ENCODE measurements at regions not wholly inside any gene's neighbourhood (a gene's known extent, or its start where the extent isn't known, plus 50 kb on each side); places are given as distances from the start of the nearest gene placed in this dataset.
"Not testable (repeated sequence)": the region's sequence is repeated elsewhere in the genome, so short reads cannot be mapped to it uniquely, and the experiment has no call there.

- no peak for DNase-seq (ENCODE audit: low spot score)
These were observed 50.8 kb upstream of the ECHDC3 start for GRCh38 chr10:11691319-11691755.

GRCh38 chr10:11689945-11690736 is 52.0 kb upstream of the ECHDC3 start:
- DNase-seq (ENCODE audit: low spot score): no peak

GRCh38 chr10:11688448-11688795 is 53.8 kb upstream of the ECHDC3 start:
- DNase-seq (ENCODE audit: low spot score): not testable (repeated sequence)

- DNase-seq (ENCODE audit: low spot score): no peak
These were observed 54.3 kb upstream of the ECHDC3 start for GRCh38 chr10:11687779-11688447.

- DNase-seq (ENCODE audit: low spot score): no peak
These were observed 54.8 kb upstream of the ECHDC3 start for GRCh38 chr10:11687357-11687771.

GRCh38 chr10:11685787-11686218 is 56.4 kb upstream of the ECHDC3 start:
- DNase-seq (ENCODE audit: low spot score): no peak

- peak; percentile 88 for DNase-seq (ENCODE audit: low spot score)
These were observed 57.2 kb upstream of the ECHDC3 start for GRCh38 chr10:11684717-11685645.

GRCh38 chr10:11684341-11684716 is 57.9 kb upstream of the ECHDC3 start:
- not testable (repeated sequence) for DNase-seq (ENCODE audit: low spot score)

- no peak for DNase-seq (ENCODE audit: low spot score)
These were observed 58.5 kb upstream of the ECHDC3 start for GRCh38 chr10:11683529-11684320.

GRCh38 chr10:11682851-11683250 is 59.3 kb upstream of the ECHDC3 start:
- DNase-seq (ENCODE audit: low spot score): no peak

- no peak for DNase-seq (ENCODE audit: low spot score)
These were observed 59.9 kb upstream of the ECHDC3 start for GRCh38 chr10:11682267-11682683.

GRCh38 chr10:11680496-11680895 is 61.7 kb upstream of the ECHDC3 start:
- no peak for DNase-seq (ENCODE audit: low spot score)

GRCh38 chr10:11679946-11680345 is 62.2 kb upstream of the ECHDC3 start:
- no peak for DNase-seq (ENCODE audit: low spot score)

GRCh38 chr10:11678074-11678793 is 63.9 kb upstream of the ECHDC3 start:
- DNase-seq (ENCODE audit: low spot score): peak; percentile 64

GRCh38 chr10:11677480-11677879 is 64.7 kb upstream of the ECHDC3 start:
- DNase-seq (ENCODE audit: low spot score): no peak

- no peak for DNase-seq (ENCODE audit: low spot score)
These were observed 62.2 kb upstream of the USP6NL start for GRCh38 chr10:11673346-11674280.

- DNase-seq (ENCODE audit: low spot score): no peak
These were observed 61.4 kb upstream of the USP6NL start for GRCh38 chr10:11672836-11673235.

GRCh38 chr10:11670381-11670780 is 58.9 kb upstream of the USP6NL start:
- DNase-seq (ENCODE audit: low spot score): no peak

GRCh38 chr10:11668847-11669610 is 57.6 kb upstream of the USP6NL start:
- DNase-seq (ENCODE audit: low spot score): no peak
